Large intestine (tissue), 3 donors: ENCODE measurements at regions not wholly inside any gene's neighbourhood (a gene's known extent, or its start where the extent isn't known, plus 50 kb on each side); places are given as distances from the start of the nearest gene placed in this dataset.

ENCODE experiments used
- DNase-seq, 2 donors: peaks; one replicate each; pipeline versions ENCODE4 v3.0.0 to v3.0.0-alpha.2; 2013
- H3K27ac ChIP-seq: one replicate; pipeline ENCODE4 v1.5.1; 2013; ENCODE audit warnings: low read length
- H3K27me3 ChIP-seq: 2 replicates; pipeline ENCODE4 v1.6.1; 2013; ENCODE audit warnings: low read length; ENCODE audit not compliant: control insufficient read depth, insufficient read depth
- H3K36me3 ChIP-seq: 2 replicates; pipeline ENCODE4 v1.6.1; 2013; ENCODE audit warnings: low read length; ENCODE audit not compliant: control insufficient read depth, insufficient read depth
- H3K4me1 ChIP-seq: one replicate; pipeline ENCODE4 v1.6.1; 2013; ENCODE audit warnings: low read length; ENCODE audit not compliant: control insufficient read depth, insufficient read depth
- H3K4me3 ChIP-seq: one replicate; pipeline ENCODE4 v1.5.1; 2013; ENCODE audit warnings: low read length
- H3K9me3 ChIP-seq: one replicate; pipeline ENCODE4 v1.6.1; 2013; ENCODE audit warnings: mild to moderate bottlenecking, low read depth, low read length, moderate library complexity; ENCODE audit not compliant: control insufficient read depth
- WGBS: methylation state at CpG from one replicate; pipeline ENCODE4 v1.1.5; 2013; ENCODE audit warnings: low lambda C conversion rate; ENCODE audit not compliant: insufficient coverage; 5-methylcytosine and 5-hydroxymethylcytosine counted together

DNA sequence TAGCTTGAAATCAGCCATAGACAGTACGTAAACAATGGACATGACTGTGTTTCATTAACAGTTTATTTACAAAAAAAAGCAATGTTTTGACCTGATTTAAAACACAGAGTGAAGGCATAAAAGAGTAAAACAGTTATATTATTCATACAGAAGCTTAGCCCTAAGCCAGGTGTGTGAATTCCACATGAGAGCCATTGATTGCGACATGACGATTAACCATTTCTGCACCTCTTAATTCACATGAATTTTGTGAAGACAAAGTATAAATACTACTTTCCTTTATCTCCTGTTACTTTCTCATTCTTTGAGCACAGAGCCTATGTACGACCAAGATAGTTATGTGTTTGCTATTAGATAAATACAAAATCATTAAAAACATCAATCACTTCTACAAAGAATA lies 55.0 kb upstream of the MAGEB18 start:
- no peaks in the 10 kb centered on the region for H3K4me1 ChIP-seq
- H3K4me3 ChIP-seq = no peak overlapping the region
- WGBS = 100% methylated on average over 1 of the region's 4 CpGs
- H3K27me3 ChIP-seq = no peaks in the 10 kb centered on the region
- H3K27ac ChIP-seq = no peak overlapping the region
- DNase-seq = no peak
- H3K9me3 ChIP-seq = no peaks in the 10 kb centered on the region
- H3K36me3 ChIP-seq = no peaks in the 10 kb centered on the region
